ENCODE measurements at regions not wholly inside any gene's neighbourhood (a gene's known extent, or its start where the extent isn't known, plus 50 kb on each side); places are given as distances from the start of the nearest gene placed in this dataset.

GRCh38 chr22:44363013-44363979 is 50.5 kb upstream of the SHISAL1 start (continued):
- TF ChIP-seq EHMT2 (IDR thresholded peaks at IDR 0.05; ENCODE audit: low read depth) (no peak), MAZ (IDR thresholded peaks at IDR 0.05; ENCODE audit: borderline replicate concordance, low read depth, low read length) (no peak), RFX5 (IDR thresholded peaks at IDR 0.05) (no peak), HOXA7 (CRISPR knock-in tag; IDR thresholded peaks at IDR 0.05) (no peak), RARB (CRISPR knock-in tag; IDR thresholded peaks at IDR 0.05) (no peak), KDM1A (IDR thresholded peaks at IDR 0.05; ENCODE audit: low read depth) (peak; percentile 47; the same call in 1 of the 2 replicates), HDAC2 (IDR thresholded peaks at IDR 0.05) (no peak), JUN (IDR thresholded peaks at IDR 0.05) (peak; percentile 39 to 70; a peak in 3 of 5 replicates), BCL3 (IDR thresholded peaks at IDR 0.05) (0 out of 3 replicates have a peak, but pooled peaks have one; percentile 36), HOXB13 (CRISPR knock-in tag; IDR thresholded peaks at IDR 0.05; ENCODE audit: low read depth) (no peak)

- DNase-seq (ENCODE audit: low read depth in 1 of 2, low spot score in 1 of 2) (no peak), FAIRE-seq (no peak)
- POLR2A ChIA-PET: interaction anchor here (1.6 kb wide), 1 partner anchor 21 kb away, joined by 3 read pairs; no protein-coding TSS in a partner anchor
These were observed 49.7 kb upstream of the SHISAL1 start for GRCh38 chr22:44362249-44363012.

More at GRCh38 chr22:44362249-44363012, 49.7 kb upstream of the SHISAL1 start:
- WGBS (ENCODE audit: missing lambda C conversion rate): 78% methylated on average over 8 of the region's 8 CpGs
- no peak for TF ChIP-seq NPAS2 (CRISPR knock-in tag; IDR thresholded peaks at IDR 0.05; ENCODE audit: borderline replicate concordance)
- TF ChIP-seq HEYL (CRISPR knock-in tag; IDR thresholded peaks at IDR 0.05): no peak
- TF ChIP-seq TP53 (CRISPR knock-in tag; IDR thresholded peaks at IDR 0.05): no peak
- TF ChIP-seq KDM5A (IDR thresholded peaks at IDR 0.05): no peak
- no peak for TF ChIP-seq HOXB5 (CRISPR knock-in tag; IDR thresholded peaks at IDR 0.05)
- no peak for TF ChIP-seq FOSL2 (IDR thresholded peaks at IDR 0.05)
- TF ChIP-seq FOSL2 (CRISPR knock-in tag; IDR thresholded peaks at IDR 0.05): no peak
- no peak for TF ChIP-seq RAD21 (conservative IDR thresholded peaks at IDR 0.05 in 1 of 2, IDR thresholded peaks at IDR 0.05 in 1 of 2)
- no peak for TF ChIP-seq FOXS1 (CRISPR knock-in tag; IDR thresholded peaks at IDR 0.05)
- TF ChIP-seq, protein P1, sequence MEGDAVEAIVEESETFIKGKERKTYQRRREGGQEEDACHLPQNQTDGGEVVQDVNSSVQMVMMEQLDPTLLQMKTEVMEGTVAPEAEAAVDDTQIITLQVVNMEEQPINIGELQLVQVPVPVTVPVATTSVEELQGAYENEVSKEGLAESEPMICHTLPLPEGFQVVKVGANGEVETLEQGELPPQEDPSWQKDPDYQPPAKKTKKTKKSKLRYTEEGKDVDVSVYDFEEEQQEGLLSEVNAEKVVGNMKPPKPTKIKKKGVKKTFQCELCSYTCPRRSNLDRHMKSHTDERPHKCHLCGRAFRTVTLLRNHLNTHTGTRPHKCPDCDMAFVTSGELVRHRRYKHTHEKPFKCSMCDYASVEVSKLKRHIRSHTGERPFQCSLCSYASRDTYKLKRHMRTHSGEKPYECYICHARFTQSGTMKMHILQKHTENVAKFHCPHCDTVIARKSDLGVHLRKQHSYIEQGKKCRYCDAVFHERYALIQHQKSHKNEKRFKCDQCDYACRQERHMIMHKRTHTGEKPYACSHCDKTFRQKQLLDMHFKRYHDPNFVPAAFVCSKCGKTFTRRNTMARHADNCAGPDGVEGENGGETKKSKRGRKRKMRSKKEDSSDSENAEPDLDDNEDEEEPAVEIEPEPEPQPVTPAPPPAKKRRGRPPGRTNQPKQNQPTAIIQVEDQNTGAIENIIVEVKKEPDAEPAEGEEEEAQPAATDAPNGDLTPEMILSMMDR (IDR thresholded peaks at IDR 0.05): no peak
- TF ChIP-seq MAZ (IDR thresholded peaks at IDR 0.05; ENCODE audit: borderline replicate concordance, low read depth, low read length): no peak
- no peak for TF ChIP-seq GATA3 (IDR thresholded peaks at IDR 0.05; ENCODE audit: borderline replicate concordance)
- TF ChIP-seq, protein P2, sequence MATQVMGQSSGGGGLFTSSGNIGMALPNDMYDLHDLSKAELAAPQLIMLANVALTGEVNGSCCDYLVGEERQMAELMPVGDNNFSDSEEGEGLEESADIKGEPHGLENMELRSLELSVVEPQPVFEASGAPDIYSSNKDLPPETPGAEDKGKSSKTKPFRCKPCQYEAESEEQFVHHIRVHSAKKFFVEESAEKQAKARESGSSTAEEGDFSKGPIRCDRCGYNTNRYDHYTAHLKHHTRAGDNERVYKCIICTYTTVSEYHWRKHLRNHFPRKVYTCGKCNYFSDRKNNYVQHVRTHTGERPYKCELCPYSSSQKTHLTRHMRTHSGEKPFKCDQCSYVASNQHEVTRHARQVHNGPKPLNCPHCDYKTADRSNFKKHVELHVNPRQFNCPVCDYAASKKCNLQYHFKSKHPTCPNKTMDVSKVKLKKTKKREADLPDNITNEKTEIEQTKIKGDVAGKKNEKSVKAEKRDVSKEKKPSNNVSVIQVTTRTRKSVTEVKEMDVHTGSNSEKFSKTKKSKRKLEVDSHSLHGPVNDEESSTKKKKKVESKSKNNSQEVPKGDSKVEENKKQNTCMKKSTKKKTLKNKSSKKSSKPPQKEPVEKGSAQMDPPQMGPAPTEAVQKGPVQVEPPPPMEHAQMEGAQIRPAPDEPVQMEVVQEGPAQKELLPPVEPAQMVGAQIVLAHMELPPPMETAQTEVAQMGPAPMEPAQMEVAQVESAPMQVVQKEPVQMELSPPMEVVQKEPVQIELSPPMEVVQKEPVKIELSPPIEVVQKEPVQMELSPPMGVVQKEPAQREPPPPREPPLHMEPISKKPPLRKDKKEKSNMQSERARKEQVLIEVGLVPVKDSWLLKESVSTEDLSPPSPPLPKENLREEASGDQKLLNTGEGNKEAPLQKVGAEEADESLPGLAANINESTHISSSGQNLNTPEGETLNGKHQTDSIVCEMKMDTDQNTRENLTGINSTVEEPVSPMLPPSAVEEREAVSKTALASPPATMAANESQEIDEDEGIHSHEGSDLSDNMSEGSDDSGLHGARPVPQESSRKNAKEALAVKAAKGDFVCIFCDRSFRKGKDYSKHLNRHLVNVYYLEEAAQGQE (IDR thresholded peaks at IDR 0.05): no peak
- no peak for TF ChIP-seq NR3C1 (IDR thresholded peaks at IDR 0.05)
- TF ChIP-seq JUN (IDR thresholded peaks at IDR 0.05): no peak
- ATAC-seq: peak in 1 of 2 experiments; percentile 1; a peak in 1 of 6 replicates
- CTCF ChIA-PET: no interaction called here
- H3K4me2 ChIP-seq: peak overlapping the region; percentile 76
- H3K27ac ChIP-seq: peak overlapping the region; percentile 93 to 98
- peaks cover 73% of the 10 kb centered on the region for H3K4me1 ChIP-seq
- H3K9me3 ChIP-seq: no peaks in the 10 kb centered on the region
- no peak overlapping the region for H3K4me3 ChIP-seq
